ENCODE measurements at regions not wholly inside any gene's neighbourhood (a gene's known extent, or its start where the extent isn't known, plus 50 kb on each side); places are given as distances from the start of the nearest gene placed in this dataset.
A peak's percentile ranks its signal among the peaks of the same experiment; 100 is the strongest.

- DNase-seq (ENCODE audit: low read depth, low spot score), result no peak
Observed at GRCh38 chr5:9922719-9923118, 292.6 kb upstream of the TAS2R1 start.

GRCh38 chr5:9920697-9921096, 290.5 kb upstream of the TAS2R1 start:
- no peak for DNase-seq (ENCODE audit: low read depth, low spot score)

- DNase-seq (ENCODE audit: low read depth, low spot score), result no peak
Observed at GRCh38 chr5:9919306-9920030, 289.3 kb upstream of the TAS2R1 start.

GRCh38 chr5:9905661-9906060, 275.5 kb upstream of the TAS2R1 start:
- DNase-seq (ENCODE audit: low read depth, low spot score), result no peak

GRCh38 chr5:9903801-9904200, 273.6 kb upstream of the TAS2R1 start:
- peak; percentile 73 for DNase-seq (ENCODE audit: low read depth, low spot score)

DNA sequence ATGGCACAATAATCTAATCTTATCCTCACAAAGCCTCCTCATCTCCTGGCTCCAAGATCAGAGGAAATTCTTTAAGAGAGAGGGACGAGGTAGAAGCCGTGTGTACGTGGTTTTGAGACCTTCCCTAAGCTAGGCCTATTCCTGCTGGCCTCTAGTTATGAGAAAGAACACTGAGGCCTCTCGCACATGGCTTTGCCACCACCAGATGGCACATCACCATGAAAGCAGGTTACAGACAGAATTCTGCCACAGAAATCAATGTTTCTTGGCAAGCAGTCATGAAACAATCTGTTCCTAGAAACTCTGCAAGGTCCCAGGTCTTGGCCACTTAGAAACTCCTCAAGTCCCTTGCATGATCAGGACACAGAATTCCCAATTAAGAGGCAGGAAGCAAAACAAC, 268.2 kb upstream of the TAS2R1 start:
- peak; percentile 34 for DNase-seq (ENCODE audit: low read depth, low spot score)

DNA sequence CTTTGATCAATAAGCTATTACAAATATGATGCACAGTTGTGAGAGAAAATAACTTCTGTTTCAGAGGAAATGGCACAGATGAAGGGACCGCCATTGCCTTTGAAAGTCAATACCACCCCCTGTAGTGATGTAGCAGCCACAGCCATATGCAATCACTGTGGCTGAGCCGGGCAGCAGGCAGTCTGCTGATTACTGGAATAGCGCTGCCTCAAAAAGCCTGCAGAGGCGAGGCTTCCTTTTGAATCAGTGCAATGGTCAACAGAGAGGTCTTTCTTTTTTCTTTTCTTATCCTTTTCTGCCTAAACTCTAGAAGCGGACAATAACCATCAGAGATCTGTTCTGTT, 265.1 kb upstream of the TAS2R1 start:
- DNase-seq (ENCODE audit: low read depth, low spot score), result peak; percentile 27

GRCh38 chr5:9894571-9895301, 264.6 kb upstream of the TAS2R1 start:
- DNase-seq (ENCODE audit: low read depth, low spot score), result no peak

DNA sequence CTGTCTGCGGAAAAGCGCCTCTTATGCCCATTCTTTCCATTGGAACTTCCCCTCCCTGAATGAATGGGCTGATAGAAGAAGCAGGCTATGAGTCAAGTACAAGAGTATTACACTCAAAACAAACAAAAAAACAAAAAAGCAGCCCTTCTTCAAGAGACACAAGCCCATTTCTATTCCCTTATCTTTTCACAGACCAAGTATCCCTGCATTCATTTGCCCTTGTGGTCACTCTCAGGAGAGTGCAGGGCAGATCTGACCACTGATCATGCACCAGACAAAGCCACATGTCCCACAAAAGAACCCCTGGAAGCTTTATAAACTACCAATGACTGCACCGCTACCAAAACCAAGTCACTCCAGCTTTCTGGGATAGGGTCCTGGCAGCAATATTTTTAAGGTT, 262.5 kb upstream of the TAS2R1 start:
- DNase-seq (ENCODE audit: low read depth, low spot score), result no peak

- no peak for DNase-seq (ENCODE audit: low read depth, low spot score)
Observed at GRCh38 chr5:9889511-9889910, 259.4 kb upstream of the TAS2R1 start.

GRCh38 chr5:9888501-9888901, 258.4 kb upstream of the TAS2R1 start:
- no peak for DNase-seq (ENCODE audit: low read depth, low spot score)

DNA sequence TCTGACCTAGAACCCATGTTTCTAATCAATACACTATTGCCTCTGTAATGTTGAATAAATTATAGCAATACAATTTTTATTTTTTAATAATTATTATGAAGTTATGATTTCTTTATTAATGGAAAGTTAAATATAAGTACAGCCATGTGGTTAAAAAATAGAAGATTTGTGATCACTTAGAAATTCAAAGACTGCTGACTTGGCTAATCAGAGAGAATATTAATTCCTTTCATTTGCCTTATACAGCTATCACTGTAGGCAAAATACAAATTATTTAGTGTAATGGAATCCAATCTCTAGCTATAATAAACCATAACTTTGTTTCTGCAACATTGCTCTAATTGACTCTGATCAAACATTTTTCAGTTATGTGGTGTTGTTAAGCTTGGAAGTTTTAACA, 255.0 kb upstream of the TAS2R1 start:
- DNase-seq (ENCODE audit: low read depth, low spot score), result no peak

DNA sequence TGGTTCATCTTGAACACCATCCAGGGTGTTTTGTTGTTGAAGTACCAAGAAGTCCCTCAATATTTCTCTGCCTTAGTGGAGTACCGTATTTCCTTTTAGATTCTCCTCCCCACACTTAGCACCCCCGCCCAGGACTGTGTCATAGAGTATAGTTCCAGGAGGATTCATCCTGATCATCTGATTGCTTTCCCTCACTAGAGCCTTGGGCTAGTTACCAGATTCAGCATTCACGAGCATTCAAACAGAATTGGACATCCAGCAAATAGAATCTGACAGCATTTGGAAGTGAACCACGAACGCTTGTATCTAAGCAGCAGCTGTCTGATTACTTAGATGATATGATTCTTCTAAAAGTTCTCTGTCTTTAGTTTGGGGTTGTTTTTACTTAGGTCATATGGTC, 248.1 kb upstream of the TAS2R1 start:
- no peak for DNase-seq (ENCODE audit: low read depth, low spot score)

DNA sequence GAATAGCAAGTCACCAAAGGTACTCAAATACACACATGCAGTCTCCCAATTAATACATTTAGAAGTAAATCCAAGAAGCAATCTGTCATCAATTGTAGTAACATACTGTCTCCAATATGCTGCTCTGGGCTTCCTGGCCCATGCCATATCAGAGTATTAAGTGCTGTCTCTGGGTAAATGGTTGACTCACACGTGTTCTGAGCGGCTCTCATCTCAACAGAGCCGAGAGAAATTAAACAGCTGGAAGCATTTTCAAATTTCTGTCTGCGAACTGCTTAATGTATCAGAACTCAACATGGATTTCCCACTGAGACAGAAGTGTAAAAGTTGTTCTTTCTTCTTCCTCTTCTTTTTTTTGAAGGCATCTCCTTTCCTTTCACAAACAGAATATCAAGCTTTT, 247.3 kb upstream of the TAS2R1 start:
- no peak for DNase-seq (ENCODE audit: low read depth, low spot score)

- DNase-seq (ENCODE audit: low read depth, low spot score), result no peak
Observed at GRCh38 chr5:9876451-9876850, 246.3 kb upstream of the TAS2R1 start.

DNA sequence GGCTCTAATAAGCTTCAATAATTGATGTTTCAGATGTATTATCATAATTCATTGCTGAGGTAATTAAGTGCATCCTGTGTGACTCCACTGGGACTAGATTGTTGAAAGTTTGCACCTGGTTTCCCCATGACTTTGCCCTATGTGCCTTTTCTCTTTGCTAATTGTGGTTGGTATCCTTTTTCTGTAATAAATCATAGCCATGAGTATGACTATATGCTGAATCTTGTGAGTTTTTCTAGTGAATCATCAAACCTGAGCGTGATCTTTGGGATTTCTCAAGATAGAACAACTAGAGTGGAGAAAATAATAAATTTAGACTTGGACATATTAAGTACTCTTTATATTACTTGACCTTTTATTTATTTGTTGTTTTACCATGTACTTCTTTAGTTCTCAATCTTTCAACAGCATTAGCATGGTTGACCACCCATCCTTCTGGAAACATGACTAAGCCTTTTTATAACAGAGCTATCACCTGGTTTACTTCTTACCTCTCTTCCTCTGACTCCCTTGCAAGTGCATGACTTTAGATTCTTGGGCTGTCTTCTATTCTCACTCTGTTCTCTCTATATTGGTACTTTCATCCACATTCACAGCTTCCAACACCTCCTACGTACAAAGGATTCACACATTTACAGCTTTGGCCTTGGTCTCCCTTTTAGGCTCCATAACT, 239.6 kb upstream of the TAS2R1 start:
- DNase-seq (ENCODE audit: low read depth, low spot score), result no peak

DNA sequence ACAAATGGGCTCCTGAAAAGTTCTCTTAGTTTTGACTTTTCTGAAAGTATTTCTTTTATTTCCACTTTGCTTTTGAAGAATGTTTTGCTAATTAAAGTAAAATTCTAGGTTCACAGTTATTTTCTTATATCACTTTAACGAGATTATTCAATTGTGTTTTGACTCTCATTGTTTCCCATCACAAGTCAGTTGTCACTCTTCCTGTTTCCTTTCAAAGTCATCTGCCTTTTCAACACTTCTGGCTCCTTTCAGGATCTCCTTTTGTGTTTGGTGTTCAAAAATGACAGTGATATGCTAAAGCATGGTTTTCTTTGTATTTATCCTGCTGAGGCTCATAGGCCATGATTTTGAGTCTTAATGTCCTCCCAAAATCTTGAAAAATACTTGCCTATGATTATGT, 235.4 kb upstream of the TAS2R1 start:
- no peak for DNase-seq (ENCODE audit: low read depth, low spot score)

- no peak for DNase-seq (ENCODE audit: low read depth, low spot score)
Observed at GRCh38 chr5:9864791-9865190, 234.6 kb upstream of the TAS2R1 start.

GRCh38 chr5:9863486-9863885, 233.3 kb upstream of the TAS2R1 start:
- no peak for DNase-seq (ENCODE audit: low read depth, low spot score)

GRCh38 chr5:9861666-9862256, 231.6 kb upstream of the TAS2R1 start:
- peak; percentile 10 for DNase-seq (ENCODE audit: low read depth, low spot score)

GRCh38 chr5:9859808-9860207, 229.7 kb upstream of the TAS2R1 start:
- no peak for DNase-seq (ENCODE audit: low read depth, low spot score)

DNA sequence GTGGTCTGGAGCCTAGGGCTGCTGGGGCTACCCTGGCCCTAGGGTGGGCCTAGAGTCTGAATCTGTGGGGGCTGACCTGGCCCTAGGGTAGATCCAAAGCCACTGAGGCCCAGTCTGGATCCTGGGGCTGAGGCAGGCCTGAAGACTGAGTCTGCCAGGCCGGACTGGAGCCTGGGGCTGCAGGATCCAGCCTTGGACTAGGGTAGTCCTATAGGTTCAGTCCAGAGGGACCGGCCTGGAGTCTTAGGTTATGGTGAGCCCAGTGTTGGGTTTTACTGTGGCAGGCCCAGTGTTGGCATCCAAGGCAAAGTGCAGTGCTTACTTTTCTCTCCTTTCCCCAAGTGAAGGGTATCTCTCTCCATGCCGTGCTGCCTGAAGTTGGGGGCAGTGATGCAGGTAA, 227.9 kb upstream of the TAS2R1 start:
- no peak for DNase-seq (ENCODE audit: low read depth, low spot score)

DNA sequence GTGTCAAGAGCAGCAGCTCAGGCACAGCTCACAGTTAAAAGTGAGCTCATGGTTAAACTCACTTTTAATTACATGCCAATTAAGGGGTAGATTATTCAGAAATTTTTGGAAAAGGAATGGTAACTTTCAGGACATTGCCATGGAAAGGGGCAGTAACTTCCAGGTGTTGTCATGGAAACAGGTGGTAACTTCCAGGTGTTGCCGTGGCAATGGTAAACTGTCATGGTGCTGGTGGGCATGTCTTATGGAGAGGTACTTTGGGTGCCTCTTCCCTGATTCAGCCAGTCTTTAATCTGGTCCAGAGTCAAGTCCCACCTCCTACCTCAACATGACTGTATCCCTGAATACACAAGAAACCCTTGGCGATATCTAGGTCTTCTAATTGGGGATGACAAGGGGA, 223.2 kb upstream of the TAS2R1 start:
- no peak for DNase-seq (ENCODE audit: low read depth, low spot score)
